HL-60 (cell line): ENCODE measurements at regions not wholly inside any gene's neighbourhood (a gene's known extent, or its start where the extent isn't known, plus 50 kb on each side); places are given as distances from the start of the nearest gene placed in this dataset.

Experiments used
- DNase-seq, 2 experiments: peaks; one replicate each; pipeline ENCODE4 v3.0.0-alpha.2; 2010 to 2020; ENCODE audit warnings: low read depth in 1 of 2, low spot score in 1 of 2
- H3K27ac ChIP-seq: fragments of 250-450 bp; sonication (Bioruptor Pico); replicated peaks from 2 replicates; pipeline ENCODE4 v1.5.1; 2020; ENCODE audit warnings: mild to moderate bottlenecking, moderate library complexity
- H3K27me3 ChIP-seq: fragments of 250-450 bp; sonication (Bioruptor Pico); 2 replicates; pipeline ENCODE4 v1.5.1; 2021; ENCODE audit warnings: mild to moderate bottlenecking, moderate library complexity; ENCODE audit not compliant: insufficient read depth, poor library complexity, severe bottlenecking
- H3K4me3 ChIP-seq: replicated peaks from 2 replicates; pipeline ENCODE4 v1.5.1; 2011; ENCODE audit warnings: mild to moderate bottlenecking, control low read depth, low read length; ENCODE audit not compliant: insufficient read depth
- CTCF ChIP-seq: IDR thresholded peaks from one replicate; pipeline ENCODE4 v1.5.1; 2011; ENCODE audit warnings: low read length, control low read depth, inconsistent platforms; ENCODE audit not compliant: insufficient read depth
- GABPA ChIP-seq: IDR thresholded peaks from 2 replicates; pipeline ENCODE4 v1.6.1; 2012; ENCODE audit warnings: low read depth
- POLR2AphosphoS5 ChIP-seq: IDR thresholded peaks from 2 replicates; pipeline ENCODE4 v1.6.1; 2012; ENCODE audit warnings: low read depth
- REST ChIP-seq: IDR thresholded peaks from 2 replicates; pipeline ENCODE4 v1.6.1; 2012; ENCODE audit warnings: low read depth; ENCODE audit not compliant: insufficient replicate concordance
- SPI1 ChIP-seq: IDR thresholded peaks from 2 replicates; pipeline ENCODE4 v1.6.1; 2012; ENCODE audit warnings: low read depth, mild to moderate bottlenecking, borderline replicate concordance

- Histone ChIP-seq H3K4me3 (no peak overlapping the region), H3K27ac (no peak overlapping the region), H3K27me3 (no peaks in the 10 kb centered on the region)
- DNase-seq: no peak
- TF ChIP-seq POLR2AphosphoS5: no peak
- TF ChIP-seq SPI1: no peak
- TF ChIP-seq REST: no peak
- TF ChIP-seq CTCF: no peak
- TF ChIP-seq GABPA: no peak
These were observed 1354.8 kb upstream of the IGFBP7 start for GRCh38 chr4:58465031-58465430.

- H3K27me3 ChIP-seq: no peaks in the 10 kb centered on the region
These were observed 1346.7 kb upstream of the IGFBP7 start for GRCh38 chr4:58456727-58457384.

GRCh38 chr4:58453956-58454355 is 1343.8 kb upstream of the IGFBP7 start:
- no peak overlapping the region for H3K4me3 ChIP-seq
- no peaks in the 10 kb centered on the region for H3K27me3 ChIP-seq
- no peak for DNase-seq
- no peak for TF ChIP-seq SPI1
- TF ChIP-seq REST: no peak
- no peak for TF ChIP-seq GABPA
- TF ChIP-seq POLR2AphosphoS5: no peak
- TF ChIP-seq CTCF: no peak
- no peak overlapping the region for H3K27ac ChIP-seq

More at GRCh38 chr4:58456727-58457384, 1346.7 kb upstream of the IGFBP7 start:
- no peak for TF ChIP-seq CTCF
- TF ChIP-seq REST: no peak
- TF ChIP-seq SPI1: no peak
- no peak for DNase-seq
- no peak overlapping the region for H3K4me3 ChIP-seq
- H3K27ac ChIP-seq: no peak overlapping the region
